ENCODE measurements at regions not wholly inside any gene's neighbourhood (a gene's known extent, or its start where the extent isn't known, plus 50 kb on each side); places are given as distances from the start of the nearest gene placed in this dataset.

DNA sequence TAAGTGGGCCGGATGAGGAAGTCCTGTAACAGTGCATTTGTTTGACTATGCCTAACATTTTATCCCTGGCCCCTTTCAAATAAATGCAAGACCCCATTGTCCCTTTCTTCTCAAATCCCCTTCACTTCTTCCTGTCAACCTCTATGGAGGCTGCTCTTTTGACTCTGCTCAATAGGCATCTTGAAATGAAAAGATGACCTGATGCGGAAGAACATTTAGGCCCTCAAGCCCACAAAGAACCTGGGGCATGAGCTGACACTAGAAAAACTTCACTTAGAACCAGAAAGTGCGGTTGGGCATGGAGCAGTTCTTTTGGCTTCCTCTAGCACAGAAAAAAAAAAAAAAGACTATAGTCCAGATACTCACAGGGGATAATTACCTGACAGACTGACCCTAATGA, 1434.7 kb upstream of the WWC1 start:
- TF ChIP-seq, protein P1, sequence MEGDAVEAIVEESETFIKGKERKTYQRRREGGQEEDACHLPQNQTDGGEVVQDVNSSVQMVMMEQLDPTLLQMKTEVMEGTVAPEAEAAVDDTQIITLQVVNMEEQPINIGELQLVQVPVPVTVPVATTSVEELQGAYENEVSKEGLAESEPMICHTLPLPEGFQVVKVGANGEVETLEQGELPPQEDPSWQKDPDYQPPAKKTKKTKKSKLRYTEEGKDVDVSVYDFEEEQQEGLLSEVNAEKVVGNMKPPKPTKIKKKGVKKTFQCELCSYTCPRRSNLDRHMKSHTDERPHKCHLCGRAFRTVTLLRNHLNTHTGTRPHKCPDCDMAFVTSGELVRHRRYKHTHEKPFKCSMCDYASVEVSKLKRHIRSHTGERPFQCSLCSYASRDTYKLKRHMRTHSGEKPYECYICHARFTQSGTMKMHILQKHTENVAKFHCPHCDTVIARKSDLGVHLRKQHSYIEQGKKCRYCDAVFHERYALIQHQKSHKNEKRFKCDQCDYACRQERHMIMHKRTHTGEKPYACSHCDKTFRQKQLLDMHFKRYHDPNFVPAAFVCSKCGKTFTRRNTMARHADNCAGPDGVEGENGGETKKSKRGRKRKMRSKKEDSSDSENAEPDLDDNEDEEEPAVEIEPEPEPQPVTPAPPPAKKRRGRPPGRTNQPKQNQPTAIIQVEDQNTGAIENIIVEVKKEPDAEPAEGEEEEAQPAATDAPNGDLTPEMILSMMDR (IDR thresholded peaks at IDR 0.05; ENCODE audit: poor library complexity) = no peak
- no peak for TF ChIP-seq EZH2 (IDR thresholded peaks at IDR 0.05; ENCODE audit: borderline replicate concordance)

Data from hepatocyte (in vitro differentiated cells).